ENCODE measurements at regions not wholly inside any gene's neighbourhood (a gene's known extent, or its start where the extent isn't known, plus 50 kb on each side); places are given as distances from the start of the nearest gene placed in this dataset.

DNA sequence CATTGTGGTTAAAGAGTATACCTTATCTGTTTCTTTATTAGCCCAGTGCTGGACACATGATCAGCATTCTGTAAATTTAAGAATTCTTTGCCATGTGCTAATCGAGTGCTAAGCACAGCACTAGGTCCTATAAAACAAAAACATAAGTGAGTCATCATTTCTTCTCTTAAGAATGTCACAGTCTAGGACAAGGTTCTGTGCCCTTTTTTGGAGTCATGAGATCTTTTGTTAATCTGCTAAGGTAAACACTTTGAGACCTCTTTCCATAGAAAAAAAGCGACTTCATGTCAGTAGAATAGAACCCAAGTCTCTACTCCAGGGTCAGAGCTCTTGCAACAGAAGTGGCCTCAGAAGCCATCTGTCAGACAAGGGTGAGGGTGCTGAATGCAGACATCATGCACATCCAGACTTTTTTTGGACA lies 70.0 kb upstream of the NFIA start:
- no peak for DNase-seq (ENCODE audit: low spot score)
- Mint-ChIP-seq H3K4me3 (ENCODE audit: unreplicated experiment) (no peak overlapping the region), H3K27me3 (ENCODE audit: unreplicated experiment) (peaks cover 1% of the 10 kb centered on the region), H3K9me3 (ENCODE audit: unreplicated experiment) (no peaks in the 10 kb centered on the region), H3K4me1 (ENCODE audit: unreplicated experiment) (no peaks in the 10 kb centered on the region), H3K36me3 (ENCODE audit: low read depth, unreplicated experiment) (no peaks in the 10 kb centered on the region), H3K27ac (ENCODE audit: unreplicated experiment) (no peak overlapping the region)
- TF ChIP-seq, protein P1, sequence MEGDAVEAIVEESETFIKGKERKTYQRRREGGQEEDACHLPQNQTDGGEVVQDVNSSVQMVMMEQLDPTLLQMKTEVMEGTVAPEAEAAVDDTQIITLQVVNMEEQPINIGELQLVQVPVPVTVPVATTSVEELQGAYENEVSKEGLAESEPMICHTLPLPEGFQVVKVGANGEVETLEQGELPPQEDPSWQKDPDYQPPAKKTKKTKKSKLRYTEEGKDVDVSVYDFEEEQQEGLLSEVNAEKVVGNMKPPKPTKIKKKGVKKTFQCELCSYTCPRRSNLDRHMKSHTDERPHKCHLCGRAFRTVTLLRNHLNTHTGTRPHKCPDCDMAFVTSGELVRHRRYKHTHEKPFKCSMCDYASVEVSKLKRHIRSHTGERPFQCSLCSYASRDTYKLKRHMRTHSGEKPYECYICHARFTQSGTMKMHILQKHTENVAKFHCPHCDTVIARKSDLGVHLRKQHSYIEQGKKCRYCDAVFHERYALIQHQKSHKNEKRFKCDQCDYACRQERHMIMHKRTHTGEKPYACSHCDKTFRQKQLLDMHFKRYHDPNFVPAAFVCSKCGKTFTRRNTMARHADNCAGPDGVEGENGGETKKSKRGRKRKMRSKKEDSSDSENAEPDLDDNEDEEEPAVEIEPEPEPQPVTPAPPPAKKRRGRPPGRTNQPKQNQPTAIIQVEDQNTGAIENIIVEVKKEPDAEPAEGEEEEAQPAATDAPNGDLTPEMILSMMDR (IDR thresholded peaks at IDR 0.05; ENCODE audit: unreplicated experiment), result no peak

DNA sequence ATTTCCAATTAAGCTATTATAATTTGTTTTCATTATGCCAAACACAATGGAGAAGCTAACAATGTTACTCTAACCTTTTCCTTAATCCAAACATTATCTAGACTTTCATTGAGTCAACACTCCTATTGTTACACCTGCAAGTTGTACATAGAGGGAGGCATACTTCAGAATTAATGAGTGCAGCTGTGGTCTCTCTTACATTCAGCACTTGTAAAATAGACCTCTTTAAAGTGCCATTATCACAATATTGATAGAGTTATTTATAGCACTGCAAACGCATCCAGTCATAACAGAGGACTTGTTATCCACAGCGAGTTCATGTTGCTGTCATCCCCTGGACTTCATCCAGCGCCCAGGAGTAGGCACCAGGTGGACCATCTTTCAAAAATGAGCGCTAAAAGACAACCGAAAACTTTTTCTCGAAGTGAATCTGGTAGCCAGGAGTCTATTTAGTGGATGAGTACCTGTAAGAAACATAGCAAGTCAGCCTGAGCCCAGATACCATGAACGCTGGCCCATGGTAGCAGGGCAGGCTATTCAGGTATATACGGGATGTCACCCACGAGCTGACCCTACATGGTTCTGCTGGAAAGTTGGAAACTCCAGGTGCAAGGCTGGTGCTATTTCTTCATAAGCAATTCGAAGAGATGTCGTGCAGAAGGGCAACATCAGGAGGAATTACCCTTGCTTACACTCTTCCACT lies 70.6 kb upstream of the NFIA start:
- Mint-ChIP-seq H3K27me3 (ENCODE audit: unreplicated experiment) (peaks cover 1% of the 10 kb centered on the region), H3K36me3 (ENCODE audit: low read depth, unreplicated experiment) (no peaks in the 10 kb centered on the region), H3K9me3 (ENCODE audit: unreplicated experiment) (no peaks in the 10 kb centered on the region), H3K4me3 (ENCODE audit: unreplicated experiment) (no peak overlapping the region), H3K27ac (ENCODE audit: unreplicated experiment) (no peak overlapping the region), H3K4me1 (ENCODE audit: unreplicated experiment) (peaks cover 1% of the 10 kb centered on the region)
- no peak for DNase-seq (ENCODE audit: low spot score)
- TF ChIP-seq, protein P1 (IDR thresholded peaks at IDR 0.05; ENCODE audit: unreplicated experiment), result no peak

DNA sequence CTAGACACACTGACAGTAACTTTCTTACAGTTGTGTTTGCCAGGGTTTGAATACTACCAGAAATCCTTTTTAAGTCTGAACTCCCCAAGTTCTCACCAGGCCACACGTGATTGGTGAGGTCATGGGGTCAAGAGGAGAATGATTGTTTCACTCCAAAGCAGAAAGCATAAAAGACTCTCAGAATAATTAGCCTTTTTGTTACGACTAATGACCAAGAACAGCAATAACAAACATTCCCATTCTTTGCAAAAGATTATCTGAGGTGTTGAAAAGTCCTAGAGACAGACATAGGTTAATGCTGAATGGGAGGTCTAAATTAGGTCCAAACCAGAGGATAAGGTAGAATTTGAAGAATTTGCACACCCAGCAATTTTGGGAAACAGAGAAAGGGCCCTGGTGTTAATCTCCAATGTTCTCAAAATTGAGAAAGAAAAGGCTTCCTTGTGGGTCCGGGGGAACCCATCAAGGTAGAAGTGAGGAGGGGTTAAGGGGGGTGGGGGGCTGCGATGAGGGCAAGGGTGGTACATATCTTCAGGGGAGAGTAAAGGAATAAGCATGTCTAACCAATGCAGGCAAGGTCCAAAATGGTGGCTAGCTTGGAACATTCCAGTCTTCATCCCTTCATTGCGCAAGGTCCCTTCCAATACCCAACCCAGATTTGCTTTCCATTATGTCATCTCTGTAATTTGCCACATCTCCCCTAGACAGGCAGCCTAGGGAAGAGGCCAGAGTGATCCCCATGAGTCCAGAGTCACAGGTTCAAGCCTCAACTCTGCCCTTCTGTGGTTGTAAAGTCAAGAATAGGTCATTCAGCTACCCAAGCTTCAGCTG lies 74.6 kb upstream of the NFIA start:
- no peaks in the 10 kb centered on the region for H3K36me3 Mint-ChIP-seq (ENCODE audit: low read depth, unreplicated experiment)
- no peaks in the 10 kb centered on the region for H3K9me3 Mint-ChIP-seq (ENCODE audit: unreplicated experiment)
- TF ChIP-seq, protein P1 (IDR thresholded peaks at IDR 0.05; ENCODE audit: unreplicated experiment), result no peak
- H3K4me1 Mint-ChIP-seq (ENCODE audit: unreplicated experiment), result peaks cover 8% of the 10 kb centered on the region
- H3K27me3 Mint-ChIP-seq (ENCODE audit: unreplicated experiment), result no peaks in the 10 kb centered on the region
- no peak for DNase-seq (ENCODE audit: low spot score)
- no peak overlapping the region for H3K4me3 Mint-ChIP-seq (ENCODE audit: unreplicated experiment)
- no peak overlapping the region for H3K27ac Mint-ChIP-seq (ENCODE audit: unreplicated experiment)

DNA sequence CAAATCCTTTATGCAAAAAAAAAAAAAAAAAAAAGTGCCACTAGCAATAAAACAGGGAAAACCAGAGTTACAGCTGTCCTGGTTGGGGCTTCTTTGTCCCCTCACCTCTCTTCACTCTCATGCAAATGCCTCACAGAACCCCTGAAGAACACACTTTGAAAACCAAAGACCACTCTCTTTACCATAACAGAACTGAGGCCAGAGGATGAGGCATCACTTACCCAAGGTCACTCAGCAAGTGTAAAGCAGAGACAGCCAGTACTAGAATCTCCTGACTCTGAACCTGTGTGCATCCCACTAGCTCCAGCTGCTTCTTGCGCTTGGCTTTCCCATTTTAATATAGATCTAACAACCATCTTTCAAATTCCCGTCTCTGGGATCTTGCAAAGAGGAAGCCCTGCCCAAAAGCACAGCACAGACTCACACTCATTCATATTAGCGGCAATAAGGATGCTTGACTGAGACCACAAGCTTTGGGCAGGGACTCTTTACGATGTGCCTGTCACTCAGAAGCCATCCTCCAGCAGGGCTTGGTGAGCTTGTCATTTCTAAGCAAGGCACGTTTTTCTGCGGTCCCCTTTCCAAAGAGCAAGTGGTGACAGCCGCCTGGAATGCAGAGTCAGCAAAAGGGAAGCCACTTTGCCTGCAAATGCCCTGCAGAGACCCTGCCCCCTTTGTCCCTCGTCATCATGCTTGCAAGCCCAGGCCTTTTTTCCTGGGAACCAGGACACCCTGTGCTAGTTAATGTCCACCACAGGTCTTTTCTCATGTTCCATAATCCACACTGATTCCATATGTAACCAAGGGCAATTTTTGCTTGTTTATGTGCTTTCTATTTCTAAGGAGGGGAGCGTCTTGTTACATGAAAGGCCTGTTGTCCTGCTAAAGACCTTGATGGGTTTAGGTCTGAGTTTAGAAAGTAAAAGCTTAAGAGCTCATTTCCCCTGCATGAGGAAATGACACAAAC lies 76.5 kb upstream of the NFIA start:
- Mint-ChIP-seq H3K9me3 (ENCODE audit: unreplicated experiment) (no peaks in the 10 kb centered on the region), H3K27ac (ENCODE audit: unreplicated experiment) (no peak overlapping the region), H3K36me3 (ENCODE audit: low read depth, unreplicated experiment) (no peaks in the 10 kb centered on the region), H3K4me1 (ENCODE audit: unreplicated experiment) (peaks cover 8% of the 10 kb centered on the region), H3K4me3 (ENCODE audit: unreplicated experiment) (no peak overlapping the region), H3K27me3 (ENCODE audit: unreplicated experiment) (no peaks in the 10 kb centered on the region)
- TF ChIP-seq, protein P1 (IDR thresholded peaks at IDR 0.05; ENCODE audit: unreplicated experiment), result no peak
- peak; percentile 16 for DNase-seq (ENCODE audit: low spot score)

Measured in endothelial cell (in vitro differentiated cells).